Stimulated activated naive CD8-positive, alpha-beta T cell treated with anti-CD3 and anti-CD28 coated beads, Interleukin-15, amount 100 ng/mL, for 72 hours (primary cell): ENCODE measurements at regions not wholly inside any gene's neighbourhood (a gene's known extent, or its start where the extent isn't known, plus 50 kb on each side); places are given as distances from the start of the nearest gene placed in this dataset.

Experiments used
- ATAC-seq: fragments of 150-1000 bp; cut with Tn5 transposase; 2 replicates; pipeline ENCODE4 v1.10.0; 2021; ENCODE audit warnings: mild to moderate bottlenecking, moderate library complexity
- DNase-seq, 2 donors: peaks; one replicate each; pipeline ENCODE4 v3.0.0; 2021 to 2022
- H3K27ac Mint-ChIP-seq, 2 donors: one replicate each; pipeline ENCODE4 v1.8.0; 2022; ENCODE audit warnings: mild to moderate bottlenecking in 2 of 2, mixed read lengths in 2 of 2, moderate library complexity in 2 of 2
- H3K27me3 Mint-ChIP-seq: one replicate; pipeline ENCODE4 v1.8.0; 2022; ENCODE audit warnings: mixed read lengths
- H3K4me1 Mint-ChIP-seq: one replicate; pipeline ENCODE4 v1.8.0; 2022; ENCODE audit warnings: mild to moderate bottlenecking, mixed read lengths
- H3K4me3 Mint-ChIP-seq, 2 donors: one replicate each; pipeline ENCODE4 v1.8.0; 2022; ENCODE audit warnings: mild to moderate bottlenecking in 2 of 2, mixed read lengths in 2 of 2, moderate library complexity in 1 of 2
- H3K9me3 Mint-ChIP-seq, 2 donors: one replicate each; pipeline ENCODE4 v1.8.0; 2022; ENCODE audit warnings: mixed read lengths in 2 of 2

DNA sequence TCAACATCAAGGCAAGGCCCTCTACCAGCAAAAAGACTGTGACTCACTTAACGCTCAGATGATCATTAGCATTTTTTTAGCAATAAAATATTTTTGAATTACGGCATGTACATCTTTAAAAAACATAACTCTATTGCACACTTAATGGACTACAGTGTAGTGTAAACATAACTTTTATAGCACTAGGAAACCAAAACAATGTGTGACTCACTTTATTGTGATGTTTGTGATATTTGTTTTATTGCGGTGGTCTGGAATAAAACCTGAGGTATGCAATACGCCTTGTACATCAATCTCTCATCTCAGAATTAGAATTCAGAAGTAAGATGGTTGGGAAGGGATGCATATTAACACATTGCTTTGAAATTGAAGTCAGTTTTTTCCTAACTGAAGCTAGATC is 106.9 kb upstream of the PTCH1 start:
- ATAC-seq (no peak), DNase-seq (no peak)
- H3K4me1 Mint-ChIP-seq: peaks cover 33% of the 10 kb centered on the region
- H3K27ac Mint-ChIP-seq: no peak overlapping the region
- H3K4me3 Mint-ChIP-seq: no peak overlapping the region
- peaks cover 10 to 22% of the 10 kb centered on the region in 2 donors for H3K9me3 Mint-ChIP-seq
- H3K27me3 Mint-ChIP-seq: peaks cover 27% of the 10 kb centered on the region

DNA sequence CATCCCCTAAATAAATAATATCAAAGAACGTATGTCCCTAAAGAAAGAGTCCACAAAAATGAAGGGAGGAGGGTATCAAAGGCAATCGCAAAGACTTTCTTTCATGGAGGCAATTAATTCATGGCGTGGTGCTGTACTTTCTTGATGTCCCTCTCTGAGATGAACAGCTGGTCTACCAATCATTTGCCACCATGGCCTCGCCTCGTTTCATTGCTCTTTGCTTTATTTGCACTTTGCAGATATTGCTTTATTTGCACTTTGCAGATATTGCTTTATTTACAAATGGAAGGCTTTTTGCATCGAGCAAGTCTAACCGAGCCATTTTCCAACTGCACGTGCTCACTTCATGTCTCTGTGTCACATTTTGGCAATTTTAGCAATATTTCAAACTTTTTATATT is 104.0 kb upstream of the PTCH1 start:
- Mint-ChIP-seq H3K9me3 (peaks cover 4 to 5% of the 10 kb centered on the region in 2 donors), H3K27me3 (peaks cover 22% of the 10 kb centered on the region), H3K4me1 (peaks cover 12% of the 10 kb centered on the region), H3K4me3 (no peak overlapping the region), H3K27ac (no peak overlapping the region)
- no peak for ATAC-seq
- DNase-seq: no peak

DNA sequence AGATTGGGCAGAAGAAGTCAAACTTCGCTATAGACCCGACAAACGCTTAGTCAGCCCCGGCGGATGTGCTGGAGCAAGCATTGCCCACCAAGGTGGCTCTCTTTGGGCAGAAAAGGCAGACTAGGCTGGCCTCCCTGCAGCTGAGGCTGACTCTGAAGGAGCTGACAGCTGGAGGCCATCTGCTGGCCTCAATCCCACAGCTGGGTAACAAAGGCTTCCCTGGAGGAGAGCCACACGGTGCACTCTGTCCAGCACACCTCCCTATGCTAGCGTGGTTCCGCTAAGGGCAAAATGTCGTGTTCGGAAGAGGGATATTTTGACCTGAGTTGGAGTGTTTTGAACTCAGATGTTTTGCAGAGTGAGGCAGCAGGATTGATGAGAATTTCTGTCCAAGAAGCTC is 103.5 kb upstream of the PTCH1 start:
- Mint-ChIP-seq H3K9me3 (peaks cover 0 to 5% of the 10 kb centered on the region in 2 donors), H3K27ac (no peak overlapping the region), H3K4me3 (no peak overlapping the region), H3K4me1 (peaks cover 12% of the 10 kb centered on the region), H3K27me3 (peaks cover 19% of the 10 kb centered on the region)
- no peak for ATAC-seq
- DNase-seq: no peak

DNA sequence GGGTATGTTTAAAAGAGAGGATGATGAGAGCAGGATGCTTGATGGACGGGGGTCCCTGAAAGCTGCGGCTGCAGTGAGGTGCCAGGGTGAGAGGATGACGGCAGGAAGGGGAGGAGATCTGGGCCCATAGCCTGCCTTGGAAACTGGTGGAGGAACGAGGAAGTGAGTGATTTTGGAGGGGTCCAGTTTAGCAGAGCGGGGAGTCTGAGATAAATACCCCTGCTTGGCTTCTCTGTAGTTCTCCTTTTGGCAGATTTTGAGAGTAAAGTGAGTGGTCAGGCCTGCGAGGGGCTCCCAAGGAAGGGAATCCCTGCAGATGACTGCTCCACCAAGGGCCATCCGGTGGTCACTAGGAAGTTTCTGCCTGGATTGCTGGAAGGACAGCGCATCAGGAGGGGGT is 98.5 kb upstream of the PTCH1 start:
- H3K4me3 Mint-ChIP-seq: no peak overlapping the region
- DNase-seq (no peak), ATAC-seq (no peak)
- H3K27me3 Mint-ChIP-seq: peaks cover 7% of the 10 kb centered on the region
- H3K9me3 Mint-ChIP-seq: no peaks in the 10 kb centered on the region
- no peaks in the 10 kb centered on the region for H3K4me1 Mint-ChIP-seq
- H3K27ac Mint-ChIP-seq: peak overlapping the region in 1 of 2 donors; percentile 40

DNA sequence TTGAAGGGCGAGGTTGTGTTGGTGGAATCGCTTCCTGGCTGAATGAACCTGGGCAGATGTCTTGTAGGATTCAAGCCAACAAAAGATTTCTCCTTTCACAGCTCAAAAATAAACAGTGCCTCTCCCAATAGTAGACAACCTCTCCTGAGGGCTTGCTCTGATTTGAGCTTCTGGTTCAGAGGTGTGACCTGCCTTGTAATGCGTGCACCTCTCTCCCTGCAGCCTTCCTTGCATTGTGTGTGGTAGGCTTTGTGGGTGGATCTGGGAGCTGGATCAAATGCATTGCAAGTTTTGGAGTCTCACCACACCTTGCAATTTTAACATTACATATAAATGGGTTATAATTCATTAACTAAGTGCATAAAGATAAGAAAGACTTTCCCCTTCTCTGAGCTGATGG is 96.9 kb upstream of the PTCH1 start:
- DNase-seq: no peak
- Mint-ChIP-seq H3K27ac (no peak overlapping the region), H3K9me3 (no peaks in the 10 kb centered on the region), H3K4me3 (no peak overlapping the region), H3K4me1 (no peaks in the 10 kb centered on the region), H3K27me3 (peaks cover 7% of the 10 kb centered on the region)
- ATAC-seq: no peak

DNA sequence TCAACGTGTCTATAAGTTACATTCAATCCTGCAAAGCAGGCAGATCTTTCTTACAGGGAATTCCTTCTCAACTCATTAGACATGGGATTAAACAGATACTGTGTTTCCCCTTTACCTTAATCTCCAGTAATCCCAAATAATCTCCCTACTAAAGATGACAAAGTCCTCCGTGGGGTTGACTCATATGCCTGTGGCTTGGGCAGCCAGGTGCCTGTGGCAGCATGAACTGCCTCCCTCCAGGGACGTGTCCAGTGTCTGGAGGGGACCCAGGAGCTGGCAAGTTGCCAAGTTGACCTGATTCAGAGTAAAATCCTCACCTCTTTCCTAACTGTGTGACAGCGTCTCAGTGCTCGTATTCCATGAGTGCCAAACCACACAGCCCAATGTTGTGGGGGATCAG is 94.6 kb upstream of the PTCH1 start:
- no peaks in the 10 kb centered on the region for H3K9me3 Mint-ChIP-seq
- H3K27me3 Mint-ChIP-seq: peaks cover 7% of the 10 kb centered on the region
- DNase-seq (no peak), ATAC-seq (no peak)
- H3K27ac Mint-ChIP-seq: no peak overlapping the region
- H3K4me3 Mint-ChIP-seq: no peak overlapping the region
- no peaks in the 10 kb centered on the region for H3K4me1 Mint-ChIP-seq

DNA sequence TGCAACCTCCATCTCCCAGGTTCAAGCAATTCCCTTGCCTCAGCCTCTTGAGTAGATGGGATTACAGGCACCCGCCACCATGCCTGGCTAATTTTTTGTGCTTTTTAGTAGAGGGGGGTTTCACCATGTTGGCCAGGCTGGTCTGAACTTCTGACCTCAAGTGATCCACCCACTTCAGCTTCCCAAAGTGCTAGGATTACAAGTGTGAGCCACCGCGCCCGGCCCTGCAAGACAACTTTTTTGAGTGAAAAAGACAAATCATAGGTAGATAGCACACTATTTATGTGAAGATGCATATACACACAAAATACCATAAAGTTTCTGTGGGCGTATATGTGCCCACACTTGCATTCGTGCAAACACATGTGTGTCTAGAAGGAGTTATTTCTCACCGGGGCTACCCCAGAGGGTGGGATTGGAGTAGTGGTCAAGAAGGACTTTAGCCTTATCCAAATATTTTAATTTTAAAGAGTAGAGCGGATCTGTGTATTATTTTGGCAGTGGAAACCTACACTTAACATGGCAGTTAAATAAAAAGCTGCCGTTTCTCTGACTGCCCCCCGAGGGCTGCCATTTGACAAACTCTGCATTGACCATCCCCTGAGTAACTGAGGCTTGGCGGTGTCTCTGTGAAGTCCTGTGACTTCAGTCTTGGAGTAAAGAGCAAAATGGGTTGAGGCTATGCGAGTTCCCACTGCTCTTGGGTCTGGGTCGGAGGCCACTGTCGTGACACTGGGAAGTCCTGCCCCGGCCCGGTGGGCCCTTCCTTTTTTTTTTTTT is 93.4 kb upstream of the PTCH1 start:
- Mint-ChIP-seq H3K27ac (no peak overlapping the region), H3K4me1 (no peaks in the 10 kb centered on the region), H3K27me3 (no peaks in the 10 kb centered on the region), H3K9me3 (no peaks in the 10 kb centered on the region), H3K4me3 (no peak overlapping the region)
- DNase-seq: no peak
- no peak for ATAC-seq

DNA sequence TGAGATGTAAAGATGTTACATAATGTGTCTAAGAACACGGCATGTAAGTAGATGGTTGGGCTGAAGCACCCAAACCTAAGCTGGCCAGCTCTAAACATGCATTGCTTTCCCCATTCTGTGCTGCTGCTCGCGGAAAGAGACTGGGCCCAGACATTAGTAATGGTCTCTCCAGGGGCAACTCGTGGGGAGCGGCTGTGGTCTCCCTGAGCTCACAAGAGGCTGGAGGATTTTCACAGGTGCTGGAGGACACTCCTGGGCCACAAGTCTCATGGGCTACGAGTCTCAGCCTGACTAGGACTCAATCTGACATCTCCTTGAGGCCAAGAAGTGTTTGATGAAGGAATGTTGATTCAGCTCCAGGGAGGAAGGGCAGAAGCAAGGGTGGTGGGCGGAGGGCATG is 92.7 kb upstream of the PTCH1 start:
- Mint-ChIP-seq H3K4me1 (no peaks in the 10 kb centered on the region), H3K4me3 (no peak overlapping the region), H3K27ac (no peak overlapping the region), H3K27me3 (no peaks in the 10 kb centered on the region), H3K9me3 (no peaks in the 10 kb centered on the region)
- DNase-seq (no peak), ATAC-seq (no peak)

DNA sequence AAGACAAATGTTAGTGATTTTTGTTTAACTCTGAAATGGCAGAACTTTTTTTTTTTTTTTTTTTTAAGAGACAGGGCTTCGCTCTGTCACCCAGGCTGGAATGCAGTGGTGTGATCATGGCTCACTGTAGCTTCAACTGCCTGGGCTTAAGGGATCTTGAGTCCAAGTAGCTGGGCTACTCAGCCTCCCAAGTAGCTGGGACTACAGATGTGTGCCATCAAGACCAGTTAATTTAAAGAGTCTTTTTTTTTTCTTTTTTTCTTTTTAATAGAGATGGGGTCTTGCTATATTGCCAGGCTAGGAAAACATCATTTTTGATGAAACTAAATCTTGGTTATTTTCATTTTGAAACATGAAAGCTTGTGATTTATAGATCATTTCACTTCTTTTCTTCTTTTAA is 91.6 kb upstream of the PTCH1 start:
- no peak for DNase-seq
- H3K27me3 Mint-ChIP-seq: no peaks in the 10 kb centered on the region
- no peak for ATAC-seq
- H3K4me1 Mint-ChIP-seq: no peaks in the 10 kb centered on the region
- no peak overlapping the region for H3K27ac Mint-ChIP-seq
- no peaks in the 10 kb centered on the region for H3K9me3 Mint-ChIP-seq
- H3K4me3 Mint-ChIP-seq: no peak overlapping the region

DNA sequence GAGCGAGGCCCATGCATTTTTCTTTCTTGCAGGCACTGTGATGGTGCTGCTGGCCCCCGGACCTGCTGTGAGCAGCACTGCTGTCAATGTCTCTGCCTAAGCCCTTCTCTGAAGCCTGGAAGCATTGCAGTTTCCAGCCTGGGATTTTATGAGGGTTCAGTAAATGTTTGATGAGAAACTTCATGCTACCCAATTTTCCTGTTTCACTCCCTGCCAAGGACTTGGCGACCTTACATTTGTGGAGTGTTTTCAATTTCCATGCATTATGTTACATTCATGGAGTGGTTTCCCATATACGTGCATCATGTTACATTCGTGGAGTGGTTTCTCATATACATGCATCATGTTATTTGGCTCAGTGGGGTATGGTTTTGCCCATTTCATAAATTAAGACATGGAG is 90.7 kb upstream of the PTCH1 start:
- Mint-ChIP-seq H3K27me3 (no peaks in the 10 kb centered on the region), H3K4me3 (no peak overlapping the region), H3K4me1 (no peaks in the 10 kb centered on the region), H3K9me3 (no peaks in the 10 kb centered on the region), H3K27ac (no peak overlapping the region)
- DNase-seq: no peak
- ATAC-seq: no peak

DNA sequence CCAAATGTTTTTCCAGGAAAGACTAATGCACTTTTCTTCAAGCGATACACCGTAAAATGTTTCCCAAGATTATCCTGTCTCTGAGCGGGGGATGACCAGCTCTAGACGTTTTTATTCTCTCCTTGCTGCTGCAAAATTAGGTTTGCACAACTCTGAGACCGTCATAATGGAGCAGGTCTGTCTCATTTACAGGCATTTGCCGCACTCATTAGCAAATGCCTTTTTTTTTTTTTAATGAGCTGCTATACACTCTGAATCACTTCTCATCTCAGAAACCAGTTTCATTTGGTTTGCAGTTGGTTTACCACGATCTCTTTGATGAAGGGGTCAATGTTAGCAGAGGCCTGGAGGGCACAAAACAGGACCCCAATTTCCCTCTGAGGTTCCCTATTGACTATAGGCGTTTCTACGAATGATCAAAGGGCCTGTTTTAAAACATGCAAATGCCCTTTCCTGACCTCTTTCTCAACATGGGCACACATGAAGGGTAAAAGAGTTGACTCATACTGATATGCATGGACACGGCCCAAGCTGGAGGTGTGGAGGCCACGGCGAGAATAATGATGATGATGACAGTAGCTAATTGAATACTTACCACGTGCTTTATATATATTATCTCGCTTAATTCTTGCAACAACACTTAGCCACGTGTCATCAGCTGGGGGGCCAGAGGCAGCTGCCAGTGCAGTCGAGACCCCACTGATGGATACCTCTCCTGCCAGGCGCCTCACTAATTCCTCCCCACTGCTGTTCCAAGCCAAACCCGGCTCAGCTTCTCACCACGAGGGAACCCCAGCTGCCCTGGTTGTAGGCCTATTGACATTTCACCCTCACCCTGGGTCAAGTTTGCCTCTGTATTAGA is 89.9 kb upstream of the PTCH1 start:
- H3K9me3 Mint-ChIP-seq: no peaks in the 10 kb centered on the region
- no peak overlapping the region for H3K27ac Mint-ChIP-seq
- ATAC-seq (no peak), DNase-seq (no peak)
- no peak overlapping the region for H3K4me3 Mint-ChIP-seq
- H3K27me3 Mint-ChIP-seq: no peaks in the 10 kb centered on the region
- H3K4me1 Mint-ChIP-seq: no peaks in the 10 kb centered on the region

DNA sequence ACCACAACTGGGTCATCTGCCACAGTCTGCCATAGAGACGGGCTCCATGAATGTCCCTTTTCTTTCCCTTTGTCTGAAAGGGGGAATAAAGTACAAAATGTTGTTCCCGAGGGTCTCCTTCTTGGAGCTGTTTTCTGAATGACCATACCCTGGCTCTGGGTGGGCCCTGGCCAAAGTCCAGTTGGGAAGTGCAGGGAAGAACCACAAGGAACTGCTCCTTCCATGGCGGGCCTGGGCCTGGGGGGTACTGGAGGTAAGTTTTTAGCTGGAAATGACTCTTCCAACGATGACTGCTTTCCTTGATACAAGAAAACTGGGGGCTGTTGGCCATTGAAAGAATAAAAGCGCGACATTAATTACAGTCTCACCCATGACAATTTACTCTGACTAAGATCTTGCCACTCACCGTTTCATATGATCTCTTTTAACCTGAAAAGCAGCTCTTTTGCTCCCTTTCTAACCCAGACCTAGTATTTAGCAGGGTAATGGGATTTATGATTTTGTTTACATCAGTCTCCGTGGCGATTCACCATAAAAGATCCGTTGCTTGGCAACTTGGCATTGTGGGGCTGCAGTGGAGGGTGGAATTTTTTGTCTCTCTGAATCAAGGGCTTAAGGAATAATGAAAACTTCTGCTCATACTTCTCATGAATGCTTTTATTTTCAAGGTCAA is 89.2 kb upstream of the PTCH1 start:
- Mint-ChIP-seq H3K4me1 (no peaks in the 10 kb centered on the region), H3K9me3 (no peaks in the 10 kb centered on the region), H3K4me3 (no peak overlapping the region), H3K27ac (no peak overlapping the region), H3K27me3 (no peaks in the 10 kb centered on the region)
- ATAC-seq: no peak
- no peak for DNase-seq

DNA sequence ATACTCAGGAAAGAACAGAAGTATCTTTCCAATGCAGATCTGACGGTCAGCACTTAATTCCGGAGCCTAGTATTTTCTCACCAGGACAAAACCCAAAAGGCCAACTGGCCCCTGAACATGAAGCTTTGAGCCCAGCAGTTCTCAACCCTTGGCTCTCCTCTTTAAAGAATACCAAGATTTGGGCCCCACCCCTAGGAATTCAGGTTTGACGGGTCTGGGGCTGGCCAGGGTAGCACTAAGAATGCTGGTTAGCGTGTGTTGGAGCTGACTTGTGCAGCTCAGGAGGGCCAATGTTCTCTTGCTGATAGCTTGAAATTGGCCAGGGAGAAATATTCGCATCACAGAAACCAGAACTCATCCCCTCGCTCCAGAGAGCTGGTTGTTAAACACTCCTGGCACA is 88.3 kb upstream of the PTCH1 start:
- DNase-seq: no peak
- Mint-ChIP-seq H3K4me3 (no peak overlapping the region), H3K9me3 (no peaks in the 10 kb centered on the region), H3K4me1 (no peaks in the 10 kb centered on the region), H3K27ac (no peak overlapping the region), H3K27me3 (no peaks in the 10 kb centered on the region)
- ATAC-seq: no peak

DNA sequence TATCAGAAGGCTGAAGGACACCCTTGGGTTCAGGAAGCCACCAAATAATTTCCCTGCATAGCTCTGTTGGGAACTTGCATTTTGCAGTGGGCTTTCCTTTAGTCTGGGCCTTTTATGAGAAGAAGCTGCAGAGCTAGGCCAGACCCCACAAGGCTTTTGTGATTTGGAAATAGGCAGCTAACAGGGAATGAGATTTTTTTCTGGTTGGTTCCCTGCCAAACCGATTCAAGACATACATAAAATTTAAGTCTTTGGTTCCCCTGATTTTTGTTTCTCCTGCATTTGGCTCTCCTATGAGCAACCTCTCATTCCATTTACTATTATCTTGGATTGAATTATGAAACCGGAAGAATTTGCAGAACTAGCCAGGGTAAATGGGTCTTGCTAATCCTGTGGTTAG is 81.5 kb upstream of the PTCH1 start:
- Mint-ChIP-seq H3K27ac (no peak overlapping the region), H3K9me3 (no peaks in the 10 kb centered on the region)

DNA sequence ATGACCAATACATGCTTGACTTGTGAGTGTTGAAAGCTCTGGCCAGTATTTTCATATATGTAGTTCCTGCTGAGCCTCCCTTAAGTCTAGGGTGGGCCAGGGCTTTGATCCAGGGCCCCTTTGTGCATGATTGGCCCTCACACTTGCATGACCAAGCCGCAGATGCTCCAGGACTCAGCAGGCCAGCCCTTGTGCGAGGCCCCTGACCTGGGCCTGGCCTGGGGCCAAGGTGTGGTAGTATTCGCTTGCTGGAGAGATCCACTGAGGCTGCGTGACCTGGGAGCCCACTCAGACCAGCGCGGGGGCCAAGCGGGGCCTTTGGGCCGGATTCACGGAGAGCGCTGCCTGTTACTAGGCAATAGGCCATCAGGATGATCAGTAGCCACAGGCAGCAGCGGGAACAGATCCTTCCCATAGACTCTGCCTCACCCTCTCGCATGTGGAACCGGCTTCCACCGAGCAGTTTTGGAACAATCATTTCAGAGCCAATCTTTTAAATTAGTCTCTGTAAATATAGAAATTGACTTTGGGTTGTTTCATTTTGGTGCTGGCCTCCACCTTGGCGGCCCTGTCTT is 79.0 kb upstream of the PTCH1 start:
- H3K4me3 Mint-ChIP-seq: no peak overlapping the region
- H3K27me3 Mint-ChIP-seq: no peaks in the 10 kb centered on the region
- no peaks in the 10 kb centered on the region for H3K4me1 Mint-ChIP-seq
- H3K9me3 Mint-ChIP-seq: no peaks in the 10 kb centered on the region
- ATAC-seq: no peak
- no peak overlapping the region for H3K27ac Mint-ChIP-seq
- no peak for DNase-seq

More for the DNA sequence above, 81.5 kb upstream of the PTCH1 start:
- Mint-ChIP-seq H3K27me3 (no peaks in the 10 kb centered on the region), H3K4me1 (no peaks in the 10 kb centered on the region), H3K4me3 (no peak overlapping the region)
- ATAC-seq (no peak), DNase-seq (no peak)

DNA sequence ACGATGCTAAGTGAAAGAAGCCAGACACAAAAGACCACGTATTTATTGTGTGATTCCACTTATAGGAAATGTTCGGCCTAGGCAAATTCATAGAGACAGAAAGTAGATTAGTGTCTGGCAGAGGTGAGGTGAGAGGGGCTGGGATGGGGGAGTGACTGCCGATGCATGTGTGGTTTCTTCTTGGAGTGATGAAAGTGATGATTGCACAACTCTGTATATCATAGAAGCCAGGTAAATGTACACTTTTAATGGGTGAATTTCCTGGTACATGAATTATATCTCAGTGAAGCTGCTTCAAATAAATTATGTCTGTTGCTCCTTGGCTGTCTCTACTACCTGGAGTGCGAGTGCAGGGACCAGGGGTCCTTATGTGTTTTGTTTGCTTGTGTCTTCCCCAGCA is 76.2 kb upstream of the PTCH1 start:
- DNase-seq: no peak
- no peak for ATAC-seq
- no peak overlapping the region for H3K27ac Mint-ChIP-seq

More for the DNA sequence above, 76.2 kb upstream of the PTCH1 start:
- Mint-ChIP-seq H3K4me1 (no peaks in the 10 kb centered on the region), H3K4me3 (no peak overlapping the region), H3K9me3 (no peaks in the 10 kb centered on the region), H3K27me3 (peaks cover 12% of the 10 kb centered on the region)
